ENCODE measurements at regions not wholly inside any gene's neighbourhood (a gene's known extent, or its start where the extent isn't known, plus 50 kb on each side); places are given as distances from the start of the nearest gene placed in this dataset.

DNA sequence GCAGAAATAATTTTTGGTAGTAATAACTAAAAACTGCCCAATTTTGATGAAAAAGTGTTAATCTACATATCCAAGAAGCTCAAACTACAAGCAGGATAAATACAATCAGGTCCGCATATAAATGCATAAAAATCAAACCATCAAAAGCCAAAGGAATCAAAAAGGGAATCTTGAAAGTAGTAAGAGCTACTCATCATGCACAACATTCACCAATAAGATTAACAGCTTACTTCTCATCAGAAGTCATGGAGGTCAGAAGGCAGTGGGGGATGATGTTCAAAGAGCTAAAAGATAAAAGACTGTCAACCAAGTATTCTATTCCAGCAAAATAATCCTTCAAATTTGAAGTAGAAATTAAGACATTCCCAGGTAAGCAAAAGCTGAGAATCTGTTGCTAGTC is 76.4 kb downstream of the CRPPA start (continued):
- TF ChIP-seq, protein P1, sequence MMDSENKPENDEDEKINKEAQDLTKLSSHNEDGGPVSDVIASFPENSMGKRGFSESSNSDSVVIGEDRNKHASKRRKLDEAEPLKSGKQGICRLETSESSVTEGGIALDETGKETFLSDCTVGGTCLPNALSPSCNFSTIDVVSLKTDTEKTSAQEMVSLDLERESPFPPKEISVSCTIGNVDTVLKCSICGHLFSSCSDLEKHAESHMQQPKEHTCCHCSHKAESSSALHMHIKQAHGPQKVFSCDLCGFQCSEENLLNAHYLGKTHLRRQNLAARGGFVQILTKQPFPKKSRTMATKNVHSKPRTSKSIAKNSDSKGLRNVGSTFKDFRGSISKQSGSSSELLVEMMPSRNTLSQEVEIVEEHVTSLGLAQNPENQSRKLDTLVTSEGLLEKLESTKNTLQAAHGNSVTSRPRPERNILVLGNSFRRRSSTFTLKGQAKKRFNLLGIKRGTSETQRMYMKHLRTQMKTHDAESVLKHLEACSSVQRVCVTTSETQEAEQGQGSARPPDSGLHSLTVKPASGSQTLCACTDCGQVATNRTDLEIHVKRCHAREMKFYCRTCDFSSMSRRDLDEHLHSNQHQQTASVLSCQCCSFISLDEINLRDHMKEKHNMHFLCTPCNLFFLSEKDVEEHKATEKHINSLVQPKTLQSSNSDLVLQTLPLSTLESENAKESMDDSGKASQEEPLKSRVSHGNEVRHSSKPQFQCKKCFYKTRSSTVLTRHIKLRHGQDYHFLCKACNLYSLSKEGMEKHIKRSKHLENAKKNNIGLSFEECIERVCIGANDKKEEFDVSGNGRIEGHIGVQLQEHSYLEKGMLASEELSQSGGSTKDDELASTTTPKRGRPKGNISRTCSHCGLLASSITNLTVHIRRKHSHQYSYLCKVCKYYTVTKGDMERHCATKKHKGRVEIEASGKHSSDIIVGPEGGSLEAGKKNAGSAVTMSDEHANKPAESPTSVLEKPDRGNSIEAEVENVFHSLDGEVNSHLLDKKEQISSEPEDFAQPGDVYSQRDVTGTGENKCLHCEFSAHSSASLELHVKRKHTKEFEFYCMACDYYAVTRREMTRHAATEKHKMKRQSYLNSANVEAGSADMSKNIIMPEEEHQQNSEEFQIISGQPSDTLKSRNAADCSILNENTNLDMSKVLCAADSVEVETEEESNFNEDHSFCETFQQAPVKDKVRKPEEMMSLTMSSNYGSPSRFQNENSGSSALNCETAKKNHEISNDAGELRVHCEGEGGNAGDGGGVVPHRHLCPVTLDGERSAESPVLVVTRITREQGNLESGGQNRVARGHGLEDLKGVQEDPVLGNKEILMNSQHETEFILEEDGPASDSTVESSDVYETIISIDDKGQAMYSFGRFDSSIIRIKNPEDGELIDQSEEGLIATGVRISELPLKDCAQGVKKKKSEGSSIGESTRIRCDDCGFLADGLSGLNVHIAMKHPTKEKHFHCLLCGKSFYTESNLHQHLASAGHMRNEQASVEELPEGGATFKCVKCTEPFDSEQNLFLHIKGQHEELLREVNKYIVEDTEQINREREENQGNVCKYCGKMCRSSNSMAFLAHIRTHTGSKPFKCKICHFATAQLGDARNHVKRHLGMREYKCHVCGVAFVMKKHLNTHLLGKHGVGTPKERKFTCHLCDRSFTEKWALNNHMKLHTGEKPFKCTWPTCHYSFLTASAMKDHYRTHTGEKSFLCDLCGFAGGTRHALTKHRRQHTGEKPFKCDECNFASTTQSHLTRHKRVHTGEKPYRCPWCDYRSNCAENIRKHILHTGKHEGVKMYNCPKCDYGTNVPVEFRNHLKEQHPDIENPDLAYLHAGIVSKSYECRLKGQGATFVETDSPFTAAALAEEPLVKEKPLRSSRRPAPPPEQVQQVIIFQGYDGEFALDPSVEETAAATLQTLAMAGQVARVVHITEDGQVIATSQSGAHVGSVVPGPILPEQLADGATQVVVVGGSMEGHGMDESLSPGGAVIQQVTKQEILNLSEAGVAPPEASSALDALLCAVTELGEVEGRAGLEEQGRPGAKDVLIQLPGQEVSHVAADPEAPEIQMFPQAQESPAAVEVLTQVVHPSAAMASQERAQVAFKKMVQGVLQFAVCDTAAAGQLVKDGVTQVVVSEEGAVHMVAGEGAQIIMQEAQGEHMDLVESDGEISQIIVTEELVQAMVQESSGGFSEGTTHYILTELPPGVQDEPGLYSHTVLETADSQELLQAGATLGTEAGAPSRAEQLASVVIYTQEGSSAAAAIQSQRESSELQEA (IDR thresholded peaks at IDR 0.05; ENCODE audit: low read depth), result peak; percentile 59
- TF ChIP-seq EHMT2 (IDR thresholded peaks at IDR 0.05), result 0 out of 2 replicates have a peak, but pooled peaks have one; percentile 41
- peak; percentile 97 for TF ChIP-seq CBX5 (IDR thresholded peaks at IDR 0.05; ENCODE audit: borderline replicate concordance, low read depth)
- TF ChIP-seq, protein P2, sequence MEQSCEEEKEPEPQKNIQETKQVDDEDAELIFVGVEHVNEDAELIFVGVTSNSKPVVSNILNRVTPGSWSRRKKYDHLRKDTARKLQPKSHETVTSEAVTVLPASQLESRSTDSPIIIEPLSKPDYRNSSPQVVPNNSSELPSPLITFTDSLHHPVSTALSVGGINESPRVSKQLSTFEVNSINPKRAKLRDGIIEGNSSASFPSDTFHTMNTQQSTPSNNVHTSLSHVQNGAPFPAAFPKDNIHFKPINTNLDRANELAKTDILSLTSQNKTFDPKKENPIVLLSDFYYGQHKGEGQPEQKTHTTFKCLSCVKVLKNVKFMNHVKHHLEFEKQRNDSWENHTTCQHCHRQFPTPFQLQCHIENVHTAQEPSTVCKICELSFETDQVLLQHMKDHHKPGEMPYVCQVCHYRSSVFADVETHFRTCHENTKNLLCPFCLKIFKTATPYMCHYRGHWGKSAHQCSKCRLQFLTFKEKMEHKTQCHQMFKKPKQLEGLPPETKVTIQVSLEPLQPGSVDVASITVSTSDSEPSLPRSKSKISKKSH (CRISPR knock-in tag; IDR thresholded peaks at IDR 0.05), result 0 out of 2 replicates have a peak, but pooled peaks have one; percentile 23
- no peak for TF ChIP-seq NR2C2 (CRISPR knock-in tag; IDR thresholded peaks at IDR 0.05)
- peak; percentile 53; the same call in 1 of the 2 replicates for TF ChIP-seq NR2C2 (tag; IDR thresholded peaks at IDR 0.05)
- no peak for TF ChIP-seq CBFA2T2 (conservative IDR thresholded peaks at IDR 0.05)
- TF ChIP-seq BRCA1 (IDR thresholded peaks at IDR 0.05), result no peak
- no peak for TF ChIP-seq BRCA1 (CRISPR knock-in tag; IDR thresholded peaks at IDR 0.05)
- no peak for TF ChIP-seq ZNF76 (CRISPR knock-in tag; IDR thresholded peaks at IDR 0.05; ENCODE audit: borderline replicate concordance)
- no peak for TF ChIP-seq SMAD2 (IDR thresholded peaks at IDR 0.05; ENCODE audit: low read depth, low read length)
- TF ChIP-seq STAT5A (IDR thresholded peaks at IDR 0.05; ENCODE audit: borderline replicate concordance, low read length), result 0 out of 2 replicates have a peak, but pooled peaks have one; percentile 10
- TF ChIP-seq MCM2 (IDR thresholded peaks at IDR 0.05; ENCODE audit: low read depth), result no peak
- no peak for TF ChIP-seq TARDBP (IDR thresholded peaks at IDR 0.05)
- TF ChIP-seq CBX3 (IDR thresholded peaks at IDR 0.05; ENCODE audit: borderline replicate concordance in 1 of 2, low read length in 2 of 2), result peak in 1 of 2 experiments; percentile 99; a peak in 2 of 3 replicates
- TF ChIP-seq PHB2 (IDR thresholded peaks at IDR 0.05; ENCODE audit: low read depth), result no peak
- TF ChIP-seq ZNF431 (CRISPR knock-in tag; IDR thresholded peaks at IDR 0.05), result no peak
- TF ChIP-seq CC2D1A (IDR thresholded peaks at IDR 0.05), result 0 out of 2 replicates have a peak, but pooled peaks have one; percentile 24
- TF ChIP-seq, protein P3, sequence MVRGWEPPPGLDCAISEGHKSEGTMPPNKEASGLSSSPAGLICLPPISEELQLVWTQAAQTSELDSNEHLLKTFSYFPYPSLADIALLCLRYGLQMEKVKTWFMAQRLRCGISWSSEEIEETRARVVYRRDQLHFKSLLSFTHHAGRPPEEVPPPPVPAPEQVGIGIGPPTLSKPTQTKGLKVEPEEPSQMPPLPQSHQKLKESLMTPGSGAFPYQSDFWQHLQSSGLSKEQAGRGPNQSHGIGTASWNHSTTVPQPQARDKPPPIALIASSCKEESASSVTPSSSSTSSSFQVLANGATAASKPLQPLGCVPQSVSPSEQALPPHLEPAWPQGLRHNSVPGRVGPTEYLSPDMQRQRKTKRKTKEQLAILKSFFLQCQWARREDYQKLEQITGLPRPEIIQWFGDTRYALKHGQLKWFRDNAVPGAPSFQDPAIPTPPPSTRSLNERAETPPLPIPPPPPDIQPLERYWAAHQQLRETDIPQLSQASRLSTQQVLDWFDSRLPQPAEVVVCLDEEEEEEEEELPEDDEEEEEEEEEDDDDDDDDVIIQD (CRISPR knock-in tag; IDR thresholded peaks at IDR 0.05), result no peak
- peak; percentile 66; the same call in 1 of the 2 replicates for TF ChIP-seq NR2C1 (IDR thresholded peaks at IDR 0.05)
- peak; percentile 64 for TF ChIP-seq NR2C1 (tag; IDR thresholded peaks at IDR 0.05)
- peak; percentile 89; the same call in 1 of the 2 replicates for TF ChIP-seq CBX1 (IDR thresholded peaks at IDR 0.05; ENCODE audit: low read depth)
